ENCODE measurements at regions not wholly inside any gene's neighbourhood (a gene's known extent, or its start where the extent isn't known, plus 50 kb on each side); places are given as distances from the start of the nearest gene placed in this dataset.

DNA sequence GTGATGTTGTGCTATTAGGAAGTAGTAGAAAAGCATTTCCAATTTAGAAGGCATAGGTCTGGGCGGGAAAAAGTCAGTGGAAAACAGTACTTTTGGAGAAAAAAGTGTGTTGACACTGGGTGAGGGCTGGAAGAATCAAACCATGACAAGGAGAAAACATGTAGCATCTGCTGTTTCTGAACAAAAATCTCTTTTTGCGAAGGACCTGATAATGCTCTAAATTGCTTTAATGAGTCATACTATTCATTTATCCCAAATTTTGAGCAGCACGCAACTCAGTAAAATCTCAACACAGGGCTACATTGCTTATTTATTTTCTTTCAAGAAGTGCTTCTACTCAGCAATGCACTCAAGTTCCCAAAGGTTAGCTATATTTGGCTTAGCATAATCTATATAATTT lies 292.7 kb downstream of the DIPK2A start:
- no peaks in the 10 kb centered on the region for H3K36me3 Mint-ChIP-seq (ENCODE audit: low read depth)
- no peaks in the 10 kb centered on the region for H4K20me1 ChIP-seq (replicated peaks; ENCODE audit: insufficient read depth)
- TF ChIP-seq ZNF331 (CRISPR knock-in tag; IDR thresholded peaks at IDR 0.05; ENCODE audit: low read depth) (no peak), ZNF114 (CRISPR knock-in tag; IDR thresholded peaks at IDR 0.05) (no peak), STAT1 (IDR thresholded peaks at IDR 0.05; ENCODE audit: unreplicated experiment) (no peak), EZH2phosphoT487 (IDR thresholded peaks at IDR 0.05; ENCODE audit: unreplicated experiment) (no peak), JUNB (IDR thresholded peaks at IDR 0.05; ENCODE audit: unreplicated experiment) (no peak), NANOG (IDR thresholded peaks at IDR 0.05; ENCODE audit: borderline replicate concordance) (no peak), CREB1 (CRISPR knock-in tag; IDR thresholded peaks at IDR 0.05; ENCODE audit: low read depth) (no peak), EZH2 (IDR thresholded peaks at IDR 0.05; ENCODE audit: low read depth, unreplicated experiment) (no peak)
- TF ChIP-seq, protein P1, sequence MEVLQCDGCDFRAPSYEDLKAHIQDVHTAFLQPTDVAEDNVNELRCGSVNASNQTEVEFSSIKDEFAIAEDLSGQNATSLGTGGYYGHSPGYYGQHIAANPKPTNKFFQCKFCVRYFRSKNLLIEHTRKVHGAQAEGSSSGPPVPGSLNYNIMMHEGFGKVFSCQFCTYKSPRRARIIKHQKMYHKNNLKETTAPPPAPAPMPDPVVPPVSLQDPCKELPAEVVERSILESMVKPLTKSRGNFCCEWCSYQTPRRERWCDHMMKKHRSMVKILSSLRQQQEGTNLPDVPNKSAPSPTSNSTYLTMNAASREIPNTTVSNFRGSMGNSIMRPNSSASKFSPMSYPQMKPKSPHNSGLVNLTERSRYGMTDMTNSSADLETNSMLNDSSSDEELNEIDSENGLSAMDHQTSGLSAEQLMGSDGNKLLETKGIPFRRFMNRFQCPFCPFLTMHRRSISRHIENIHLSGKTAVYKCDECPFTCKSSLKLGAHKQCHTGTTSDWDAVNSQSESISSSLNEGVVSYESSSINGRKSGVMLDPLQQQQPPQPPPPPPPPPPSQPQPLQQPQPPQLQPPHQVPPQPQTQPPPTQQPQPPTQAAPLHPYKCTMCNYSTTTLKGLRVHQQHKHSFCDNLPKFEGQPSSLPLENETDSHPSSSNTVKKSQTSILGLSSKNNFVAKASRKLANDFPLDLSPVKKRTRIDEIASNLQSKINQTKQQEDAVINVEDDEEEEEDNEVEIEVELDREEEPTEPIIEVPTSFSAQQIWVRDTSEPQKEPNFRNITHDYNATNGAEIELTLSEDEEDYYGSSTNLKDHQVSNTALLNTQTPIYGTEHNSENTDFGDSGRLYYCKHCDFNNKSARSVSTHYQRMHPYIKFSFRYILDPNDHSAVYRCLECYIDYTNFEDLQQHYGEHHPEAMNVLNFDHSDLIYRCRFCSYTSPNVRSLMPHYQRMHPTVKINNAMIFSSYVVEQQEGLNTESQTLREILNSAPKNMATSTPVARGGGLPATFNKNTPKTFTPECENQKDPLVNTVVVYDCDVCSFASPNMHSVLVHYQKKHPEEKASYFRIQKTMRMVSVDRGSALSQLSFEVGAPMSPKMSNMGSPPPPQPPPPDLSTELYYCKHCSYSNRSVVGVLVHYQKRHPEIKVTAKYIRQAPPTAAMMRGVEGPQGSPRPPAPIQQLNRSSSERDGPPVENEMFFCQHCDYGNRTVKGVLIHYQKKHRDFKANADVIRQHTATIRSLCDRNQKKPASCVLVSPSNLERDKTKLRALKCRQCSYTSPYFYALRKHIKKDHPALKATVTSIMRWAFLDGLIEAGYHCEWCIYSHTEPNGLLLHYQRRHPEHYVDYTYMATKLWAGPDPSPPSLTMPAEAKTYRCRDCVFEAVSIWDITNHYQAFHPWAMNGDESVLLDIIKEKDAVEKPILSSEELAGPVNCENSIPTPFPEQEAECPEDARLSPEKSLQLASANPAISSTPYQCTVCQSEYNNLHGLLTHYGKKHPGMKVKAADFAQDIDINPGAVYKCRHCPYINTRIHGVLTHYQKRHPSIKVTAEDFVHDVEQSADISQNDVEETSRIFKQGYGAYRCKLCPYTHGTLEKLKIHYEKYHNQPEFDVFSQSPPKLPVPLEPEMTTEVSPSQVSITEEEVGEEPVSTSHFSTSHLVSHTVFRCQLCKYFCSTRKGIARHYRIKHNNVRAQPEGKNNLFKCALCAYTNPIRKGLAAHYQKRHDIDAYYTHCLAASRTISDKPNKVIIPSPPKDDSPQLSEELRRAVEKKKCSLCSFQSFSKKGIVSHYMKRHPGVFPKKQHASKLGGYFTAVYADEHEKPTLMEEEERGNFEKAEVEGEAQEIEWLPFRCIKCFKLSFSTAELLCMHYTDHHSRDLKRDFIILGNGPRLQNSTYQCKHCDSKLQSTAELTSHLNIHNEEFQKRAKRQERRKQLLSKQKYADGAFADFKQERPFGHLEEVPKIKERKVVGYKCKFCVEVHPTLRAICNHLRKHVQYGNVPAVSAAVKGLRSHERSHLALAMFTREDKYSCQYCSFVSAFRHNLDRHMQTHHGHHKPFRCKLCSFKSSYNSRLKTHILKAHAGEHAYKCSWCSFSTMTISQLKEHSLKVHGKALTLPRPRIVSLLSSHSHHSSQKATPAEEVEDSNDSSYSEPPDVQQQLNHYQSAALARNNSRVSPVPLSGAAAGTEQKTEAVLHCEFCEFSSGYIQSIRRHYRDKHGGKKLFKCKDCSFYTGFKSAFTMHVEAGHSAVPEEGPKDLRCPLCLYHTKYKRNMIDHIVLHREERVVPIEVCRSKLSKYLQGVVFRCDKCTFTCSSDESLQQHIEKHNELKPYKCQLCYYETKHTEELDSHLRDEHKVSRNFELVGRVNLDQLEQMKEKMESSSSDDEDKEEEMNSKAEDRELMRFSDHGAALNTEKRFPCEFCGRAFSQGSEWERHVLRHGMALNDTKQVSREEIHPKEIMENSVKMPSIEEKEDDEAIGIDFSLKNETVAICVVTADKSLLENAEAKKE (CRISPR knock-in tag; IDR thresholded peaks at IDR 0.05) = no peak
- TF ChIP-seq, protein P2, sequence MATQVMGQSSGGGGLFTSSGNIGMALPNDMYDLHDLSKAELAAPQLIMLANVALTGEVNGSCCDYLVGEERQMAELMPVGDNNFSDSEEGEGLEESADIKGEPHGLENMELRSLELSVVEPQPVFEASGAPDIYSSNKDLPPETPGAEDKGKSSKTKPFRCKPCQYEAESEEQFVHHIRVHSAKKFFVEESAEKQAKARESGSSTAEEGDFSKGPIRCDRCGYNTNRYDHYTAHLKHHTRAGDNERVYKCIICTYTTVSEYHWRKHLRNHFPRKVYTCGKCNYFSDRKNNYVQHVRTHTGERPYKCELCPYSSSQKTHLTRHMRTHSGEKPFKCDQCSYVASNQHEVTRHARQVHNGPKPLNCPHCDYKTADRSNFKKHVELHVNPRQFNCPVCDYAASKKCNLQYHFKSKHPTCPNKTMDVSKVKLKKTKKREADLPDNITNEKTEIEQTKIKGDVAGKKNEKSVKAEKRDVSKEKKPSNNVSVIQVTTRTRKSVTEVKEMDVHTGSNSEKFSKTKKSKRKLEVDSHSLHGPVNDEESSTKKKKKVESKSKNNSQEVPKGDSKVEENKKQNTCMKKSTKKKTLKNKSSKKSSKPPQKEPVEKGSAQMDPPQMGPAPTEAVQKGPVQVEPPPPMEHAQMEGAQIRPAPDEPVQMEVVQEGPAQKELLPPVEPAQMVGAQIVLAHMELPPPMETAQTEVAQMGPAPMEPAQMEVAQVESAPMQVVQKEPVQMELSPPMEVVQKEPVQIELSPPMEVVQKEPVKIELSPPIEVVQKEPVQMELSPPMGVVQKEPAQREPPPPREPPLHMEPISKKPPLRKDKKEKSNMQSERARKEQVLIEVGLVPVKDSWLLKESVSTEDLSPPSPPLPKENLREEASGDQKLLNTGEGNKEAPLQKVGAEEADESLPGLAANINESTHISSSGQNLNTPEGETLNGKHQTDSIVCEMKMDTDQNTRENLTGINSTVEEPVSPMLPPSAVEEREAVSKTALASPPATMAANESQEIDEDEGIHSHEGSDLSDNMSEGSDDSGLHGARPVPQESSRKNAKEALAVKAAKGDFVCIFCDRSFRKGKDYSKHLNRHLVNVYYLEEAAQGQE (IDR thresholded peaks at IDR 0.05; ENCODE audit: unreplicated experiment) = no peak
- TF ChIP-seq, protein P3, sequence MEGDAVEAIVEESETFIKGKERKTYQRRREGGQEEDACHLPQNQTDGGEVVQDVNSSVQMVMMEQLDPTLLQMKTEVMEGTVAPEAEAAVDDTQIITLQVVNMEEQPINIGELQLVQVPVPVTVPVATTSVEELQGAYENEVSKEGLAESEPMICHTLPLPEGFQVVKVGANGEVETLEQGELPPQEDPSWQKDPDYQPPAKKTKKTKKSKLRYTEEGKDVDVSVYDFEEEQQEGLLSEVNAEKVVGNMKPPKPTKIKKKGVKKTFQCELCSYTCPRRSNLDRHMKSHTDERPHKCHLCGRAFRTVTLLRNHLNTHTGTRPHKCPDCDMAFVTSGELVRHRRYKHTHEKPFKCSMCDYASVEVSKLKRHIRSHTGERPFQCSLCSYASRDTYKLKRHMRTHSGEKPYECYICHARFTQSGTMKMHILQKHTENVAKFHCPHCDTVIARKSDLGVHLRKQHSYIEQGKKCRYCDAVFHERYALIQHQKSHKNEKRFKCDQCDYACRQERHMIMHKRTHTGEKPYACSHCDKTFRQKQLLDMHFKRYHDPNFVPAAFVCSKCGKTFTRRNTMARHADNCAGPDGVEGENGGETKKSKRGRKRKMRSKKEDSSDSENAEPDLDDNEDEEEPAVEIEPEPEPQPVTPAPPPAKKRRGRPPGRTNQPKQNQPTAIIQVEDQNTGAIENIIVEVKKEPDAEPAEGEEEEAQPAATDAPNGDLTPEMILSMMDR (conservative IDR thresholded peaks at IDR 0.05; ENCODE audit: low read depth in 2 of 2) = no peak
- TF ChIP-seq, protein P4, sequence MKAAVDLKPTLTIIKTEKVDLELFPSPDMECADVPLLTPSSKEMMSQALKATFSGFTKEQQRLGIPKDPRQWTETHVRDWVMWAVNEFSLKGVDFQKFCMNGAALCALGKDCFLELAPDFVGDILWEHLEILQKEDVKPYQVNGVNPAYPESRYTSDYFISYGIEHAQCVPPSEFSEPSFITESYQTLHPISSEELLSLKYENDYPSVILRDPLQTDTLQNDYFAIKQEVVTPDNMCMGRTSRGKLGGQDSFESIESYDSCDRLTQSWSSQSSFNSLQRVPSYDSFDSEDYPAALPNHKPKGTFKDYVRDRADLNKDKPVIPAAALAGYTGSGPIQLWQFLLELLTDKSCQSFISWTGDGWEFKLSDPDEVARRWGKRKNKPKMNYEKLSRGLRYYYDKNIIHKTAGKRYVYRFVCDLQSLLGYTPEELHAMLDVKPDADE (IDR thresholded peaks at IDR 0.05) = no peak
- ATAC-seq (no peak), DNase-seq (ENCODE audit: low spot score) (no peak)
- H3F3A ChIP-seq (replicated peaks; ENCODE audit: low read depth) = no peaks in the 10 kb centered on the region
- no peaks in the 10 kb centered on the region for H3K36me3 ChIP-seq (ENCODE audit: insufficient read depth)
- no peak overlapping the region for H3K27ac ChIP-seq (ENCODE audit: low read depth)
- no peak overlapping the region for H2AFZ ChIP-seq
- H3K27me3 Mint-ChIP-seq (ENCODE audit: insufficient read depth, low read depth, poor library complexity) = no peaks in the 10 kb centered on the region
- H3K79me2 ChIP-seq (replicated peaks; ENCODE audit: insufficient read depth) = no peaks in the 10 kb centered on the region
- no peaks in the 10 kb centered on the region for H3K4me1 ChIP-seq (ENCODE audit: insufficient read depth)
- no peak overlapping the region for H3K4me2 ChIP-seq
- H3K4me1 Mint-ChIP-seq = no peaks in the 10 kb centered on the region
- H3K9me3 Mint-ChIP-seq = no peaks in the 10 kb centered on the region
- no peaks in the 10 kb centered on the region for H3K9me2 ChIP-seq (ENCODE audit: insufficient read depth)
- no peak overlapping the region for H3K4me3 ChIP-seq
- H3K4me3 Mint-ChIP-seq = no peak overlapping the region
- H3K27ac Mint-ChIP-seq = no peak overlapping the region
- no peaks in the 10 kb centered on the region for H3K27me3 ChIP-seq (ENCODE audit: insufficient read depth)
